ENCODE measurements at regions not wholly inside any gene's neighbourhood (a gene's known extent, or its start where the extent isn't known, plus 50 kb on each side); places are given as distances from the start of the nearest gene placed in this dataset.

GRCh38 chr5:97797994-97798451 is 615.0 kb upstream of the RIOK2 start:
- TF ChIP-seq, protein P1, sequence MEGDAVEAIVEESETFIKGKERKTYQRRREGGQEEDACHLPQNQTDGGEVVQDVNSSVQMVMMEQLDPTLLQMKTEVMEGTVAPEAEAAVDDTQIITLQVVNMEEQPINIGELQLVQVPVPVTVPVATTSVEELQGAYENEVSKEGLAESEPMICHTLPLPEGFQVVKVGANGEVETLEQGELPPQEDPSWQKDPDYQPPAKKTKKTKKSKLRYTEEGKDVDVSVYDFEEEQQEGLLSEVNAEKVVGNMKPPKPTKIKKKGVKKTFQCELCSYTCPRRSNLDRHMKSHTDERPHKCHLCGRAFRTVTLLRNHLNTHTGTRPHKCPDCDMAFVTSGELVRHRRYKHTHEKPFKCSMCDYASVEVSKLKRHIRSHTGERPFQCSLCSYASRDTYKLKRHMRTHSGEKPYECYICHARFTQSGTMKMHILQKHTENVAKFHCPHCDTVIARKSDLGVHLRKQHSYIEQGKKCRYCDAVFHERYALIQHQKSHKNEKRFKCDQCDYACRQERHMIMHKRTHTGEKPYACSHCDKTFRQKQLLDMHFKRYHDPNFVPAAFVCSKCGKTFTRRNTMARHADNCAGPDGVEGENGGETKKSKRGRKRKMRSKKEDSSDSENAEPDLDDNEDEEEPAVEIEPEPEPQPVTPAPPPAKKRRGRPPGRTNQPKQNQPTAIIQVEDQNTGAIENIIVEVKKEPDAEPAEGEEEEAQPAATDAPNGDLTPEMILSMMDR (IDR thresholded peaks at IDR 0.05; ENCODE audit: poor library complexity): no peak
- TF ChIP-seq EZH2phosphoT487 (IDR thresholded peaks at IDR 0.05; ENCODE audit: low read depth, severe bottlenecking, unreplicated experiment): no peak
